ENCODE measurements at regions not wholly inside any gene's neighbourhood (a gene's known extent, or its start where the extent isn't known, plus 50 kb on each side); places are given as distances from the start of the nearest gene placed in this dataset.
A peak's percentile ranks its signal among the peaks of the same experiment; 100 is the strongest.
"Not testable (repeated sequence)": the region's sequence is repeated elsewhere in the genome, so short reads cannot be mapped to it uniquely, and the experiment has no call there.

- H3K4me3 ChIP-seq = no peak overlapping the region
- no peaks in the 10 kb centered on the region for H3K27me3 ChIP-seq (ENCODE audit: control insufficient read depth in 3 of 3, insufficient read depth in 3 of 3, low read length in 2 of 3)
- ATAC-seq (ENCODE audit: insufficient read depth, low FRiP score) = no peak
- H3K9me3 ChIP-seq (ENCODE audit: control insufficient read depth in 4 of 4, insufficient read depth in 3 of 4, low read length in 3 of 4) = no peaks in the 10 kb centered on the region
- no peak for DNase-seq
- H3K27ac ChIP-seq (ENCODE audit: low read depth in 1 of 2, low read length in 1 of 2) = no peak overlapping the region
- no peak overlapping the region for H3K9ac ChIP-seq (ENCODE audit: insufficient read depth in 1 of 2, low read length in 2 of 2)
- 83 to 85% methylated on average over 6 of the region's 6 CpGs for WGBS, 2 donors
- peaks cover 0 to 4% (median 0%) of the 10 kb centered on the region in 5 donors for H3K4me1 ChIP-seq (ENCODE audit: control insufficient read depth in 5 of 5, insufficient read depth in 5 of 5, low read length in 5 of 5)
- TF ChIP-seq CTCF (IDR thresholded peaks at IDR 0.05; ENCODE audit: control extremely low read depth, extremely low read depth) = no peak
- no peaks in the 10 kb centered on the region for H3K36me3 ChIP-seq (ENCODE audit: control insufficient read depth in 4 of 4, insufficient read depth in 4 of 4, low read length in 4 of 4)
Measured at GRCh38 chr9:87371795-87372355, 125.8 kb upstream of the DAPK1 start.

GRCh38 chr9:87372356-87372851 lies 125.3 kb upstream of the DAPK1 start:
- DNase-seq (peak; percentile 30 to 54 (median 41)), ATAC-seq (ENCODE audit: insufficient read depth, low FRiP score) (no peak)
- no peak for TF ChIP-seq CTCF (IDR thresholded peaks at IDR 0.05; ENCODE audit: control extremely low read depth, extremely low read depth)
- Histone ChIP-seq H3K27me3 (ENCODE audit: control insufficient read depth in 3 of 3, insufficient read depth in 3 of 3, low read length in 2 of 3) (no peaks in the 10 kb centered on the region), H3K9ac (ENCODE audit: insufficient read depth in 1 of 2, low read length in 2 of 2) (no peak overlapping the region), H3K4me3 (no peak overlapping the region), H3K27ac (ENCODE audit: low read depth in 1 of 2, low read length in 1 of 2) (no peak overlapping the region), H3K9me3 (ENCODE audit: control insufficient read depth in 4 of 4, insufficient read depth in 3 of 4, low read length in 3 of 4) (no peaks in the 10 kb centered on the region), H3K36me3 (ENCODE audit: control insufficient read depth in 4 of 4, insufficient read depth in 4 of 4, low read length in 4 of 4) (no peaks in the 10 kb centered on the region), H3K4me1 (ENCODE audit: control insufficient read depth in 5 of 5, insufficient read depth in 5 of 5, low read length in 5 of 5) (peaks cover 0 to 4% (median 0%) of the 10 kb centered on the region in 5 donors)
- 65 to 81% methylated on average over 10 of the region's 10 CpGs for WGBS, 2 donors

DNA sequence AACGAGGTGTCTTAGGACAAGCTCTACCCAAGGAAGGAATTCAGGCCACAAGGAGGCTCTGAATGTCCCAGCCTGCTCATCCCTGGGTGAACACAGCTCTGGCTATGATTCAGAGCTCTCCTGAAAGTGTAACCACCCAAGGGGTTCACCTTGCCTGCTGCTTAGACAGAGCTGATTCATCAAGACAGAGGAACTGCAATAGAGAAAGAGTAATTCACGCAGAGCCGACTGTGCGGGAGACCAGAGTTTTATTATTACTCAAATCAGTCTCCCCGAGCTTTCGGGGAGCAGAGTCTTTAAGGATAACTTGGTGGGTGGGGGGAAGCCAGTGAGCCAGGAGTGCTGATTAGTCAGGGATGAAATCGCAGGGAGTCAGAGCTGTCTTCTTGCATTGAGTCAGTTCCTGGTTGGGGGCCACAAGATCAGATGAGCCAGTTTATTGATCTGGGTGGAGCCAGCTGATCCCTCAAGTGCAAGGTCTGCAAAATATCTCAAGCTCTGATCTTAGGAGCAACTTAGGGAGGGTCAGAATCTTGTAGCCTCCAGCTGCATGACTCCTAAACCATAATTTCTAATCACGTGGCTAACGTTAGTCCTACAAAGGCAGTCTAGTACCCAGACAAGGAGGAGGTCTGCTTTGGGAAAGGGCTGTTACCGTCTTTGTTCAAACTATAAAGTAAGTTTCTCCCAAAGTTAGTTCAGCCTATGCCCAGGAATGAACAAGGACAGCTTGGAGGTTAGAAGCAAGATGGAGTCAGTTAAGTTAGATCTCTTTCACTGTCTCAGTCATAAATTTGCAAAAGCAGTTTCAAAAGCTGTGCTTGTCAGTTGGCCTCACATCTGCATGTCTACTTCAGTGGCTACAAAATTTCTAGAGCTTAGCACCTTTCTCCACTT lies 123.4 kb upstream of the DAPK1 start:
- not testable (repeated sequence) for ATAC-seq (ENCODE audit: insufficient read depth, low FRiP score); H3K36me3 ChIP-seq (ENCODE audit: control insufficient read depth in 4 of 4, insufficient read depth in 4 of 4, low read length in 4 of 4); H3K9me3 ChIP-seq (ENCODE audit: control insufficient read depth in 4 of 4, insufficient read depth in 3 of 4, low read length in 3 of 4); H3K27ac ChIP-seq (ENCODE audit: low read depth in 1 of 2, low read length in 1 of 2); H3K4me1 ChIP-seq (ENCODE audit: control insufficient read depth in 5 of 5, insufficient read depth in 5 of 5, low read length in 5 of 5); H3K9ac ChIP-seq (ENCODE audit: insufficient read depth in 1 of 2, low read length in 2 of 2); DNase-seq; H3K4me3 ChIP-seq; H3K27me3 ChIP-seq (ENCODE audit: control insufficient read depth in 3 of 3, insufficient read depth in 3 of 3, low read length in 2 of 3)
- 84 to 89% methylated on average over 10 of the region's 10 CpGs for WGBS, 2 donors

- 60 to 70% methylated on average over 7 of the region's 7 CpGs for WGBS, 2 donors
- no peaks in the 10 kb centered on the region for H3K36me3 ChIP-seq (ENCODE audit: control insufficient read depth in 4 of 4, insufficient read depth in 4 of 4, low read length in 4 of 4)
- TF ChIP-seq CTCF (IDR thresholded peaks at IDR 0.05; ENCODE audit: control extremely low read depth, extremely low read depth) = no peak
- H3K4me3 ChIP-seq = no peak overlapping the region
- H3K9me3 ChIP-seq (ENCODE audit: control insufficient read depth in 4 of 4, insufficient read depth in 3 of 4, low read length in 3 of 4) = no peaks in the 10 kb centered on the region
- H3K27me3 ChIP-seq (ENCODE audit: control insufficient read depth in 3 of 3, insufficient read depth in 3 of 3, low read length in 2 of 3) = no peaks in the 10 kb centered on the region
- DNase-seq = no peak
- peaks cover 0 to 4% (median 0%) of the 10 kb centered on the region in 5 donors for H3K4me1 ChIP-seq (ENCODE audit: control insufficient read depth in 5 of 5, insufficient read depth in 5 of 5, low read length in 5 of 5)
- no peak for ATAC-seq (ENCODE audit: insufficient read depth, low FRiP score)
- no peak overlapping the region for H3K27ac ChIP-seq (ENCODE audit: low read depth in 1 of 2, low read length in 1 of 2)
- H3K9ac ChIP-seq (ENCODE audit: insufficient read depth in 1 of 2, low read length in 2 of 2) = no peak overlapping the region
Measured at GRCh38 chr9:87375397-87376073, 122.1 kb upstream of the DAPK1 start.

All from lung (tissue), 11 donors.